GM13976 (cell line): ENCODE measurements at regions not wholly inside any gene's neighbourhood (a gene's known extent, or its start where the extent isn't known, plus 50 kb on each side); places are given as distances from the start of the nearest gene placed in this dataset.
"Not testable (repeated sequence)": the region's sequence is repeated elsewhere in the genome, so short reads cannot be mapped to it uniquely, and the experiment has no call there.

Experiments
- DNase-seq: peaks from one replicate; pipeline ENCODE4 v3.0.0; 2012; ENCODE audit warnings: low spot score
- in situ Hi-C: fragments of 300-500 bp; cut with MboI; formaldehyde crosslinking; loops from one replicate; pipeline ENCODE4 v1.12.0; 2022; ENCODE audit warnings: low sequenced_read_pairs, mixed read lengths, inconsistent platforms; ENCODE audit not compliant: unreplicated experiment
- TF ChIP-seq, protein P1 (sequence below): IDR thresholded peaks from 2 replicates; pipeline ENCODE4 v1.5.1; 2012; ENCODE audit warnings: borderline replicate concordance, mild to moderate bottlenecking; ENCODE audit not compliant: insufficient read depth; ENCODE audit errors: extremely low read depth, missing control alignments, control extremely low read depth

DNA sequence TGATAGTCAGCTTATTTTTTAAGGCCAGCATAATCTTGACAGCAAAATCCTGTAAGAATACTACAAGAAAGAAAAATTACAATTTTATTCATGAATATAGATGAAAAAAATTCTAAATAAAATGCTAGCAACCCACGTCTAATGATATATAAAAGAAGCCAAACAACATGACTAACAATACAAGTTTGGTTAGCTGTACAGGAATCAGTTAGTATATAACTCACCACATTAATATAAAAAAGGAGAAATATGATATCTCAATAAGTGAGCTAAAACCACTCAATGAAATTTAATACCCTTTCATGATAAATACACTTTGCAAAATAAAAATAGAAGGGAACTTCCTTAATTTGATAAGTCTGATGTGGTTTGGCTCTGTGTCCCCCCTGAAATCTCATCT is 139.7 kb upstream of the MAN2A1 start:
- TF ChIP-seq, protein P1, sequence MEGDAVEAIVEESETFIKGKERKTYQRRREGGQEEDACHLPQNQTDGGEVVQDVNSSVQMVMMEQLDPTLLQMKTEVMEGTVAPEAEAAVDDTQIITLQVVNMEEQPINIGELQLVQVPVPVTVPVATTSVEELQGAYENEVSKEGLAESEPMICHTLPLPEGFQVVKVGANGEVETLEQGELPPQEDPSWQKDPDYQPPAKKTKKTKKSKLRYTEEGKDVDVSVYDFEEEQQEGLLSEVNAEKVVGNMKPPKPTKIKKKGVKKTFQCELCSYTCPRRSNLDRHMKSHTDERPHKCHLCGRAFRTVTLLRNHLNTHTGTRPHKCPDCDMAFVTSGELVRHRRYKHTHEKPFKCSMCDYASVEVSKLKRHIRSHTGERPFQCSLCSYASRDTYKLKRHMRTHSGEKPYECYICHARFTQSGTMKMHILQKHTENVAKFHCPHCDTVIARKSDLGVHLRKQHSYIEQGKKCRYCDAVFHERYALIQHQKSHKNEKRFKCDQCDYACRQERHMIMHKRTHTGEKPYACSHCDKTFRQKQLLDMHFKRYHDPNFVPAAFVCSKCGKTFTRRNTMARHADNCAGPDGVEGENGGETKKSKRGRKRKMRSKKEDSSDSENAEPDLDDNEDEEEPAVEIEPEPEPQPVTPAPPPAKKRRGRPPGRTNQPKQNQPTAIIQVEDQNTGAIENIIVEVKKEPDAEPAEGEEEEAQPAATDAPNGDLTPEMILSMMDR, result no peak
- DNase-seq, result no peak

DNA sequence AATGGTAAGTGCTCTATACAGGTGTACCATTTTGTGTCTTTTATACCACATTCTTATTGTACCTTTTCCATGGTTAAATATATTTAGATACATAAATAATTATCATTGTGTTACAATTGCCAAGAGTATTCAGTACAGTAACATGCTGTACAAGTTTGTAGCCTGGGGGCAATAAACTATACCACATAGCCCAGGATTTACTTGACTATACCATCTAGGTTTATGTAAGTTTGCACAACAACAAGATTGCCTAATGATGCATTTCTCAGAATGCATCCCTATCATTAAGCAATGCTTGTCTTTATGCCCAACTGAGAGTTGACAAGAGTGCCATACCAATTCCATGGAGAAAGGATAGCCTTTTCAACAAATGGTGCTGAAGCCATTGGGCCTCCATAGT is 136.7 kb upstream of the PJA2 start:
- TF ChIP-seq, protein P1, result no peak
- in situ Hi-C loops, result no loop called here
- no peak for DNase-seq

More for the DNA sequence above, 139.7 kb upstream of the MAN2A1 start:
- in situ Hi-C loops, result no loop called here

DNA sequence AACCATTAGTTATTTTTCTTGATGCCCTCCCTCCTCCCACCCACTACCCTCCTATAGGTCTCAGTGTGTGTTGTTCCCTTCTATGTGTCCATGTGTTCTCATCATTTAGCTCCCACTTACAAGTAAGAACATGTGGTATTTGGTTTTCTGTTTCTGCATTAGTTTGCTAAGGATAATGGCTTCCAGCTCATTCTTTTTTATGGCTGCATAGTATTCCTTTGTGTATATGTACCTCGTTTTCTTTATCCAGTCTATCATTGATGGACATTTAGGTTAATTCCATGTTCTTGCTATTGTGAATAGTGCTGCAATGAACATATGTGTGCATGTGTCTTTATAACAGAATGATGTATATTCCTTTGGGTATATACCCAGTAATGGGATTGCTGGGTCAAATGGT is 135.1 kb upstream of the PJA2 start:
- DNase-seq, in situ Hi-C loops: not testable (repeated sequence)

DNA sequence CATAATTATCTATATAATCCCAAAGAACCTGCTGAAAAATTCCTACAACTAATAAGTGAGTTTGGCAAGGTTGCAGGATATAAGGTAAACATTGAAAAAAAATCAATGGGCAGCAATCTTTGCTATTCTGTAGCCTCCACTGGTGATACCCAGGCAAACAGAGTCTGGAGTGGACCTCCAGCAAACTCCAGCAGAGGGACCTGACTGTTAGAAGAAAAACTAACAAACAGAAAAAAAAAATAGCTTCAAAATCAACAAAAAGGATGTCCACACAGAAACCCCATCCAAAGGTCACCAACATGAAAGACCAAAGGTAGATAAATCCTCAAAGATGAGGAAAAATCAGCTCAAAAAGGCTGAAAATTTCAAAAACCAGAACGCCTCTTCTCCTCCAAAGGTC is 128.9 kb upstream of the PJA2 start:
- DNase-seq, in situ Hi-C loops: not testable (repeated sequence)

DNA sequence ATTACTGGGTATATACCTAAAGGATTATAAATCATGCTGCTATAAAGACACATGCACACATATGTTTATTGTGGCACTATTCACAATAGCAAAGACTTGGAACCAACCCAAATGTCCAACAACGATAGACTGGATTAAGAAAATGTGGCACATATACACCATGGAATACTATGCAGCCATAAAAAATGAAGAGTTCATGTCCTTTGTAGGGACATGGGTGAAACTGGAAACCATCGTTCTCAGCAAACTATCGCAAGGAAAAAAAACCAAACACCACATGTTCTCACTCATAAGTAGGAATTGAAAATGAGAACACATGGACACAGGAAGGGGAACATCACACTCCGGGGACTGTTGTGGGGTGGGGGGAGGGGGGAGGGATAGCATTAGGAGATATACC is 125.3 kb upstream of the PJA2 start:
- in situ Hi-C loops, DNase-seq: not testable (repeated sequence)

DNA sequence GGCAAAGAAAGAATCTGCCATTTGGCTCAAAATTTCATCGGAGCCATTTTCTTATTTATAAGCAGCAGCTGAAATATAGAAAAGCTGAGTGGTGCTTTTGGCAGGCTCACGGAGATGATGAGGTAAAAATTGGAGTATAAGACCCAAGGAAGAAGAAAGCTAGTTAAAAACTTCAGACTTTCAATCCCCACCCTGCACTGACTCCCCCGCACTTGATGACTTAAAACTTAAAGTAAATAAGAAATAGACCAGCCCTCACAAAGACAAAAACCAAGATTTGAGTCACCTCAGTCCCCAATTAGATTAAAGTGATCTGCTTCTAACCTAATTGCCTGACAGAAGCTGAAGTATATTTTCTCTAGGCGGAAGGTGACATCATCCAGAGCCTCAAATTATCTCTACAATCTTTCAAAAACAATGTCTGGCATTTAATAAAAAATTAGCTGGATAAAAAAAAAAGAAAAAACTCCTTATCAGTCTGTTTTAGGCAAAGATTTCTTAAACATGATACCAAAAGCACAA is 124.0 kb upstream of the PJA2 start:
- in situ Hi-C loops, result no loop called here
- DNase-seq, result no peak
- TF ChIP-seq, protein P1, result no peak

DNA sequence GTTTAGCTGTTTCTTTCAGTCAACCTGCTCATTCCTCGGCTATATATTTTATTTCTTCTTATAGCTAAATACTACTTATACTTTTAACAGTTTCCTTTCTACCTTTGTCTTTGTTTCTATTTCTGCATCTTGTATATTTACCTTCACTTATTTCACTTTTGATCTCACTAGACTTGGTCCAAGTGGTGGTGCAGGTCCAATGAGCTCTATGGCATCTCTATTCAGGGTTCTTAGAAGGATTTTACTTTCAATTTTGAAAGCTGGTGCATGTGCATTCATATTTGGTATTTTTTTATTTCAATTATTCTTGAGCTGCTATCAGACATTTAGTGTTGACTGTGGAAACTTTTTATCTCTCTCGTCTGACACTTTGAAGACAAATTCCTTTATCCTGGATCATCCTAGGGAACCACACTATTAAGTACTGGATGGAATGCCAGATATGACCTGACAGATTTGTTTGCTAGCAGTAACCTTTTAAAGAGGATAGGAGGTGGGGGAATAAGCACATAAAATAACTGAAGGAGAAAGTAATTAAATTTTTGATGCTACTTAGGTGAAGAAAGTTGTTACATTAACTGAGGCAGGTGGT is 123.1 kb upstream of the PJA2 start:
- in situ Hi-C loops, result no loop called here
- no peak for DNase-seq
- TF ChIP-seq, protein P1, result no peak

DNA sequence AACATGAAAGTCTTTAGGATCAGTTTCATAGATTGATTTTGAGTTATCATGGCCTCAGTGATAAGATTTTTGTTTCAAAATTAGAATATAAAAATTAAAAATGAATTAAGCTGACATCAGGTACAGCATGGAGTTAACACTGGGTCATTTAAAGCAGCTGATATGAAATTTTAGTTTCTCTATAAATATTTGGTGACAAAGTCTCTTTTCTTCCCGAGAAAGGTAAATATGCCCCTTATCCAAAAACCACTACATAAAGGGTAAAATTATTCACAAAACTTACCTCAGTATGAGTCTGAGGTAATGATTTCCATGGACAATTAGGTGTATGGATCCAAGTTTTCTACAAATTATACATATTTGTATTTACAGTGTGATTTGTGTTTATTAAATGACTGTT is 121.5 kb upstream of the PJA2 start:
- TF ChIP-seq, protein P1, result no peak
- in situ Hi-C loops, result no loop called here
- no peak for DNase-seq

DNA sequence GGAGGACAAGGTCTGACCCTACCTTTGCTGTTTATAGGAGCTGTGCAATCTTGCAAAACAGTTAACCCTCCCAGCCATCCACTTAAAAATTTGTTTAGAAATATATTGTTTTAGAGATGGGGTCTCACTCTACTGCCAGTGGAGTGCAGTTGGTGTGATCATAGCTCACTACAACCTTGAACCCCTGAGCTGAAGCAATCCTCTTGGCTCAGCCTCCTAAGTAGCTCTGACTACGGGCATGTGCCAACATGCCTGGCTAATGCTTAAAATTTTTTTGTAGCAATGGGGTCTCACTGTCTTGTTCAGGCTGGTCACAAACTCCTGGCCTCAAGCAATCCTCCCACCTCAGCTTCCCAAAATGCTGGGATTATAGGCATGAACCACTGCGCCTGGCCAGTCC is 120.2 kb upstream of the PJA2 start:
- TF ChIP-seq, protein P1, result no peak
- in situ Hi-C loops, result no loop called here
- DNase-seq, result no peak
